Smooth muscle cell (in vitro differentiated cells): ENCODE measurements at regions not wholly inside any gene's neighbourhood (a gene's known extent, or its start where the extent isn't known, plus 50 kb on each side); places are given as distances from the start of the nearest gene placed in this dataset.

Source experiments
- DNase-seq: peaks from one replicate; lab custom pipeline; 2025; ENCODE audit not compliant: unreplicated experiment; lab: John Stamatoyannopoulos, UW
- H2AFZ ChIP-seq: fragments of 200-600 bp; sonication (generic); 2 replicates; pipeline ENCODE4 v1.6.0; 2016; ENCODE audit warnings: antibody characterized with exemption, low read depth, mild to moderate bottlenecking
- H3F3A ChIP-seq: fragments of 200-600 bp; sonication (generic); 2 replicates; pipeline ENCODE4 v1.6.0; 2017; ENCODE audit warnings: antibody characterized with exemption, low read depth
- H3K27ac ChIP-seq: fragments of 200-600 bp; sonication (generic); 2 replicates; pipeline ENCODE4 v1.5.1; 2016; ENCODE audit warnings: low read depth, mild to moderate bottlenecking
- H3K27me3 ChIP-seq: fragments of 200-600 bp; sonication (generic); 2 replicates; pipeline ENCODE4 v1.6.1; 2016; ENCODE audit warnings: low read depth, mild to moderate bottlenecking
- H3K36me3 ChIP-seq: fragments of 200-600 bp; sonication (generic); 2 replicates; pipeline ENCODE4 v1.5.1; 2016; ENCODE audit warnings: low read depth
- H3K4me1 ChIP-seq: fragments of 200-600 bp; sonication (generic); 2 replicates; pipeline ENCODE4 v1.5.1; 2016; ENCODE audit warnings: low read depth
- H3K4me2 ChIP-seq: fragments of 200-600 bp; sonication (generic); 2 replicates; pipeline ENCODE4 v1.6.0; 2016; ENCODE audit warnings: mild to moderate bottlenecking
- H3K4me3 ChIP-seq: fragments of 200-600 bp; sonication (generic); 2 replicates; pipeline ENCODE4 v1.5.1; 2016; ENCODE audit warnings: mild to moderate bottlenecking
- H3K79me2 ChIP-seq: fragments of 200-600 bp; sonication (generic); 2 replicates; pipeline ENCODE4 v1.6.0; 2016; ENCODE audit warnings: low read depth, mild to moderate bottlenecking
- H3K9ac ChIP-seq: fragments of 200-600 bp; sonication (generic); 2 replicates; pipeline ENCODE4 v1.6.0; 2016; ENCODE audit warnings: low read depth
- H3K9me3 ChIP-seq: fragments of 200-600 bp; sonication (generic); replicated peaks from 2 replicates; pipeline ENCODE4 v1.5.1; 2016; ENCODE audit warnings: low read depth
- H4K20me1 ChIP-seq: fragments of 200-600 bp; sonication (generic); 2 replicates; pipeline ENCODE4 v1.6.0; 2016; ENCODE audit warnings: low read depth
- CTCF ChIP-seq: fragments of 200-600 bp; sonication (generic); IDR thresholded peaks from 2 replicates; pipeline ENCODE4 v1.5.1; 2017; ENCODE audit warnings: borderline replicate concordance, mild to moderate bottlenecking, antibody characterized with exemption; ENCODE audit not compliant: insufficient read depth, poor library complexity, severe bottlenecking
- WGBS: methylation state at CpG from one replicate; pipeline ENCODE4 v1.1.7; 2016; ENCODE audit warnings: low lambda C conversion rate; 5-methylcytosine and 5-hydroxymethylcytosine counted together

- 83% methylated on average over 2 of the region's 2 CpGs for WGBS
- Histone ChIP-seq H3K27me3 (no peaks in the 10 kb centered on the region), H3F3A (no peaks in the 10 kb centered on the region), H3K4me1 (no peaks in the 10 kb centered on the region), H3K9me3 (no peaks in the 10 kb centered on the region), H3K4me2 (no peak overlapping the region), H3K4me3 (no peak overlapping the region), H3K36me3 (no peaks in the 10 kb centered on the region), H3K9ac (no peak overlapping the region), H2AFZ (no peak overlapping the region), H4K20me1 (no peaks in the 10 kb centered on the region), H3K79me2 (no peaks in the 10 kb centered on the region), H3K27ac (no peak overlapping the region)
- TF ChIP-seq CTCF: no peak
- no peak for DNase-seq
These were observed 1364.0 kb downstream of the FSCB start for GRCh38 chr14:43143106-43143505.

DNA sequence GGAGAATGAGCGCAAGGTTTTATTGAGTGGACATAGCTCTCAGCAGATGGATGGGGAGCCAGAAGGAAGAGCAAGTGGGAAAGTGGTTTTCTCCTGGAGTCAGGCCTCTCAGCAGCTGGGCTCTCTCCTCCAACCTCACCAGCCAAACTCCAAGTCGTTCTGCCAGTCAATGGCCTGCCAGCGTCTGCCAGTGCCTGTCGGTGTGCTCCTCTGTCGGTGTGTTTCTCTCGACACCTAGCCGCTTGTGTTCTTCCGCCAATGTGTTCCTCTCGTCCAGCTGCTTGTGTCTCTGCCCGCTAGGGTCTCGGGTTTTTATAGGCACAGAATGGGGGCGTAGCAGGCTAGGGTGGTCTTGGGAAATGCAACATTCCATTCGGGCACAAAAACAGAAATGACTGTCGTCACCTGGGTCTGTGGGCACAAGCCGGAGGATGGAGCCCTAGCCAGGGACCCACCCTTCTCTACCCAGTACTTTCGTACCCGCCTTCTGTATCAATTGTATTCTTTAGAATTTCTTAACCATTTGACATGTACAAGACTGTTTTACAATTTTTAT is 1365.4 kb downstream of the FSCB start:
- DNase-seq: no peak
- Histone ChIP-seq H3K4me3 (no peak overlapping the region), H3K27me3 (no peaks in the 10 kb centered on the region), H3F3A (no peaks in the 10 kb centered on the region), H3K4me2 (no peak overlapping the region), H3K9me3 (no peaks in the 10 kb centered on the region), H3K27ac (no peak overlapping the region), H4K20me1 (no peaks in the 10 kb centered on the region), H2AFZ (no peak overlapping the region), H3K4me1 (no peaks in the 10 kb centered on the region), H3K36me3 (no peaks in the 10 kb centered on the region), H3K79me2 (no peaks in the 10 kb centered on the region), H3K9ac (no peak overlapping the region)
- WGBS: 93% methylated on average over 17 of the region's 17 CpGs
- no peak for TF ChIP-seq CTCF

GRCh38 chr14:43140453-43140852 is 1366.6 kb downstream of the FSCB start:
- WGBS: 63% methylated on average over 2 of the region's 2 CpGs
- no peaks in the 10 kb centered on the region for H3K9me3 ChIP-seq
- no peak for TF ChIP-seq CTCF

DNA sequence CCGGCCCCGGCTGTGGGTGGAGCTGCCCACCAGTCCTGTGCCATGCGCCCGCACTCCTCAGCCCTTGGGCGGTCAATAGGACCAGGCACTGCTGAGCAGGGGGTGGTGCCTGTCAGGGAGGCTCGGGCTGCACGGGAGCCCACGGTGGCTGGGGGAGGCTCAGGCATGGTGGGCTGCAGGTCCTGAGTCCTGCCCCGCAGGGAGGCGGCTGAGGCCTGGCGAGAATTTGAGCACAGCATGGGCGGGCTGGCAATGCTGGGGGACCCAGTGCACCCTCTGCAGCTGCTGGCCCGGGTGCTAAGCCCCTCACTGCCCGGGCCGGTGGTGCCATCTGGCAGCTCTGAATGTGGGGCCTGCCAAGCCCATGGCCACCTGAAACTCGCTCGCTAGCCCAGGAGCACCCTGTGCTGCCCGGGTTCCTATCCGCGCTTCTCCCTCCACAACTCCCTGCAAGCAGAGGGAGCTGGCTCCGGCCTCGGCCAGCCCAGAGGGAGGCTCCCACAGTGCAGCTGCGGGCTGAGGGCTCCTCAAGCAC is 1371.1 kb downstream of the FSCB start:
- Histone ChIP-seq H3K4me2 (no peak overlapping the region), H3K27ac (no peak overlapping the region), H3F3A (no peaks in the 10 kb centered on the region), H3K27me3 (no peaks in the 10 kb centered on the region), H3K36me3 (no peaks in the 10 kb centered on the region), H3K79me2 (no peaks in the 10 kb centered on the region), H3K4me3 (no peak overlapping the region), H4K20me1 (no peaks in the 10 kb centered on the region), H3K4me1 (no peaks in the 10 kb centered on the region), H2AFZ (no peak overlapping the region), H3K9ac (no peak overlapping the region), H3K9me3 (no peaks in the 10 kb centered on the region)
- WGBS: 93% methylated on average over 23 of the region's 23 CpGs
- no peak for DNase-seq
- no peak for TF ChIP-seq CTCF

More at GRCh38 chr14:43140453-43140852, 1366.6 kb downstream of the FSCB start:
- H3K27ac ChIP-seq: no peak overlapping the region
- DNase-seq: no peak
- no peak overlapping the region for H3K4me2 ChIP-seq
- no peaks in the 10 kb centered on the region for H4K20me1 ChIP-seq
- no peak overlapping the region for H2AFZ ChIP-seq
- H3F3A ChIP-seq: no peaks in the 10 kb centered on the region
- no peaks in the 10 kb centered on the region for H3K79me2 ChIP-seq
- no peak overlapping the region for H3K9ac ChIP-seq
- no peaks in the 10 kb centered on the region for H3K4me1 ChIP-seq
- no peaks in the 10 kb centered on the region for H3K27me3 ChIP-seq
- no peak overlapping the region for H3K4me3 ChIP-seq
- H3K36me3 ChIP-seq: no peaks in the 10 kb centered on the region
